GM10248 (cell line): ENCODE measurements at regions not wholly inside any gene's neighbourhood (a gene's known extent, or its start where the extent isn't known, plus 50 kb on each side); places are given as distances from the start of the nearest gene placed in this dataset.
A peak's percentile ranks its signal among the peaks of the same experiment; 100 is the strongest.

Source experiments
- CTCF ChIA-PET: fragments of 300-600 bp; sonication (Branson Sonifier 250); formaldehyde crosslinking; extraction: SDS; loops from one replicate; lab custom pipeline; 2021; ENCODE audit warnings: antibody characterized with exemption; lab: Yijun Ruan, JAX
- POLR2A ChIA-PET: fragments of 350-650 bp; sonication (Branson Sonifier 250); formaldehyde crosslinking; extraction: SDS; loops from one replicate; lab custom pipeline; 2020; ENCODE audit warnings: antibody characterized with exemption; lab: Yijun Ruan, JAX
- DNase-seq: peaks from one replicate; pipeline ENCODE4 v3.0.0; 2012; ENCODE audit errors: extremely low spot score
- CTCF ChIP-seq: IDR thresholded peaks from 2 replicates; pipeline ENCODE4 v1.5.1; 2012; ENCODE audit warnings: mild to moderate bottlenecking, low read depth; ENCODE audit errors: extremely low read depth, missing control alignments, control extremely low read depth

GRCh38 chr22:49307481-49307830, 520.2 kb downstream of the BRD1 start:
- DNase-seq: no peak
- ChIA-PET POLR2A (no interaction called here), CTCF (no interaction called here)
- no peak for TF ChIP-seq CTCF

- DNase-seq: no peak
- TF ChIP-seq CTCF: no peak
- POLR2A ChIA-PET: no interaction called here
- CTCF ChIA-PET: no interaction called here
Observed at GRCh38 chr22:49306632-49307480, 520.8 kb downstream of the BRD1 start.

- POLR2A ChIA-PET: no interaction called here
- no peak for DNase-seq
- no peak for TF ChIP-seq CTCF
- CTCF ChIA-PET: interaction anchor here (1.0 to 2.6 kb wide), 6 partner anchors 9 to 98 kb away, joined by 3 to 12 read pairs (median 4); no protein-coding TSS in a partner anchor
Observed at GRCh38 chr22:49305966-49306631, 521.6 kb downstream of the BRD1 start.

- CTCF ChIA-PET: interaction anchor here (0.7 to 2.6 kb wide), 11 partner anchors 9 to 258 kb away, joined by 3 to 12 read pairs (median 4); no protein-coding TSS in a partner anchor
- POLR2A ChIA-PET: no interaction called here
- no peak for DNase-seq
- TF ChIP-seq CTCF: peak; percentile 81
Observed at GRCh38 chr22:49305214-49305965, 522.3 kb downstream of the BRD1 start.

GRCh38 chr22:49303781-49304461, 523.8 kb downstream of the BRD1 start:
- POLR2A ChIA-PET: no interaction called here
- no peak for TF ChIP-seq CTCF
- no peak for DNase-seq
- CTCF ChIA-PET: interaction anchor here (1.3 to 2.6 kb wide), 2 partner anchors 8 to 257 kb away, joined by 3 to 10 read pairs; no protein-coding TSS in a partner anchor
